Pulmonary artery endothelial cell (primary cell): ENCODE measurements at regions not wholly inside any gene's neighbourhood (a gene's known extent, or its start where the extent isn't known, plus 50 kb on each side); places are given as distances from the start of the nearest gene placed in this dataset.
"Not testable (repeated sequence)": the region's sequence is repeated elsewhere in the genome, so short reads cannot be mapped to it uniquely, and the experiment has no call there.

Source experiments
- DNase-seq: peaks from one replicate; pipeline ENCODE4 v3.0.0-alpha.2; 2011; ENCODE audit warnings: low read depth, low spot score

GRCh38 chr11:25613451-25613850, 718.5 kb upstream of the ANO3 start:
- DNase-seq: no peak

GRCh38 chr11:25613865-25614264, 718.1 kb upstream of the ANO3 start:
- DNase-seq: no peak

GRCh38 chr11:25615069-25615468, 716.9 kb upstream of the ANO3 start:
- DNase-seq: no peak

- no peak for DNase-seq
These were observed 716.1 kb upstream of the ANO3 start for GRCh38 chr11:25615841-25616240.

- no peak for DNase-seq
These were observed 706.8 kb upstream of the ANO3 start for GRCh38 chr11:25625094-25625493.

GRCh38 chr11:25628030-25628429, 703.9 kb upstream of the ANO3 start:
- no peak for DNase-seq

- DNase-seq: no peak
These were observed 698.7 kb upstream of the ANO3 start for GRCh38 chr11:25633230-25633629.

GRCh38 chr11:25649220-25649619, 682.7 kb upstream of the ANO3 start:
- DNase-seq: not testable (repeated sequence)

GRCh38 chr11:25650319-25650718, 681.6 kb upstream of the ANO3 start:
- no peak for DNase-seq

GRCh38 chr11:25655636-25656035, 676.3 kb upstream of the ANO3 start:
- DNase-seq: no peak

- no peak for DNase-seq
These were observed 673.0 kb upstream of the ANO3 start for GRCh38 chr11:25658916-25659315.

GRCh38 chr11:25659706-25660105, 672.2 kb upstream of the ANO3 start:
- no peak for DNase-seq

- no peak for DNase-seq
These were observed 664.1 kb upstream of the ANO3 start for GRCh38 chr11:25667871-25668270.

GRCh38 chr11:25691959-25692358, 640.0 kb upstream of the ANO3 start:
- no peak for DNase-seq

GRCh38 chr11:25702417-25702816, 629.5 kb upstream of the ANO3 start:
- DNase-seq: no peak

- DNase-seq: no peak
These were observed 621.0 kb upstream of the ANO3 start for GRCh38 chr11:25710975-25711374.

- no peak for DNase-seq
These were observed 604.0 kb upstream of the ANO3 start for GRCh38 chr11:25727944-25728343.

GRCh38 chr11:25730230-25730629, 601.7 kb upstream of the ANO3 start:
- no peak for DNase-seq

GRCh38 chr11:25733777-25734176, 598.2 kb upstream of the ANO3 start:
- DNase-seq: no peak

- DNase-seq: no peak
These were observed 597.2 kb upstream of the ANO3 start for GRCh38 chr11:25734591-25735211.

GRCh38 chr11:25737071-25737675, 594.8 kb upstream of the ANO3 start:
- DNase-seq: no peak

GRCh38 chr11:25741886-25742285, 590.0 kb upstream of the ANO3 start:
- DNase-seq: no peak

- no peak for DNase-seq
These were observed 589.1 kb upstream of the ANO3 start for GRCh38 chr11:25742800-25743199.

GRCh38 chr11:25755381-25755780, 576.5 kb upstream of the ANO3 start:
- no peak for DNase-seq
